ENCODE measurements at regions not wholly inside any gene's neighbourhood (a gene's known extent, or its start where the extent isn't known, plus 50 kb on each side); places are given as distances from the start of the nearest gene placed in this dataset.

GRCh38 chr21:14685568-14685967, 139.5 kb upstream of the SAMSN1 start:
- no peak for TF ChIP-seq CTCF (IDR thresholded peaks at IDR 0.05; ENCODE audit: low read depth, low read length)
- no peak for TF ChIP-seq POLR2A (IDR thresholded peaks at IDR 0.05; ENCODE audit: extremely low read depth, insufficient read length)
- no peak; the same call in 1 of the 2 replicates for TF ChIP-seq MAX (IDR thresholded peaks at IDR 0.05; ENCODE audit: low read depth, low read length)
